ENCODE measurements at regions not wholly inside any gene's neighbourhood (a gene's known extent, or its start where the extent isn't known, plus 50 kb on each side); places are given as distances from the start of the nearest gene placed in this dataset.
"Not testable (repeated sequence)": the region's sequence is repeated elsewhere in the genome, so short reads cannot be mapped to it uniquely, and the experiment has no call there.

DNA sequence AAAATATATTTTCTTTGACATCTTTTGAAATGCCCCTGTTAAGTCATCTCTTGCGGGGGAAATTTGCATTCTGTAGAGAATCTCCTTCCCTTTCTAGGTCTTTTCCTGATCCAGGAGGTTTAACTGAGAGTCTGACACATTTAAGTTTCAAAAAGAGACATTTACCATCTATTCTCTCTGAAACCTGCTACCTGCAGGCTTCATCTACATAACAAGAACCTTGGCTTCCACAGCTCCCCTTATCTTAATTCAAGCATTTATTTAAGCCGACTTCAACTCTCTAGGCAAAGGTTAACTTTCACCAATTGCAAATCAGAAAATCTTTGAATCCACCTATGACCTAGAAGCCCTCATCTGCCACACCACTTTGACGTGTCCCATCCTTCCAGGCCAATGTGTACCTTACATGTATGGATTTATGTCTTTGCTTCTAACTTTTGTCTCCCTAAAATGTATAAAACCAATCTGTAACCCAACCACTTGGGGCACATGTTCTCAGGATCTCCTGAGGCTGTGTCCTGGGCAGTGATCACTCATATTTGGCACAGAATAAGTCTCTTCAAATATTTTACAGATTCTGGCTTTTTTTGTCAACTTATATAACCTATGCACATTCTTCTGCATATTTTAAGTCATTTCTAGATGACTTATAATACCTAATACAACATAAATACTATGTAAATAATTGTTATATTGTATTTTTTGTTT is 666.7 kb downstream of the UTRN start:
- Histone ChIP-seq H3K27me3 (ENCODE audit: control insufficient read depth in 1 of 2, insufficient read depth in 2 of 2, low read length in 2 of 2) (no peaks in the 10 kb centered on the region), H3K9me3 (ENCODE audit: low read length) (no peaks in the 10 kb centered on the region), H3K4me3 (ENCODE audit: low read depth in 1 of 2, low read length in 2 of 2) (no peak overlapping the region), H3K9ac (ENCODE audit: low read length) (no peak overlapping the region), H3K27ac (ENCODE audit: low read depth, low read length) (no peak overlapping the region), H3K36me3 (ENCODE audit: insufficient read depth, low read length) (no peaks in the 10 kb centered on the region), H3K4me1 (ENCODE audit: insufficient read depth, low read length) (peaks cover 5% of the 10 kb centered on the region)

DNA sequence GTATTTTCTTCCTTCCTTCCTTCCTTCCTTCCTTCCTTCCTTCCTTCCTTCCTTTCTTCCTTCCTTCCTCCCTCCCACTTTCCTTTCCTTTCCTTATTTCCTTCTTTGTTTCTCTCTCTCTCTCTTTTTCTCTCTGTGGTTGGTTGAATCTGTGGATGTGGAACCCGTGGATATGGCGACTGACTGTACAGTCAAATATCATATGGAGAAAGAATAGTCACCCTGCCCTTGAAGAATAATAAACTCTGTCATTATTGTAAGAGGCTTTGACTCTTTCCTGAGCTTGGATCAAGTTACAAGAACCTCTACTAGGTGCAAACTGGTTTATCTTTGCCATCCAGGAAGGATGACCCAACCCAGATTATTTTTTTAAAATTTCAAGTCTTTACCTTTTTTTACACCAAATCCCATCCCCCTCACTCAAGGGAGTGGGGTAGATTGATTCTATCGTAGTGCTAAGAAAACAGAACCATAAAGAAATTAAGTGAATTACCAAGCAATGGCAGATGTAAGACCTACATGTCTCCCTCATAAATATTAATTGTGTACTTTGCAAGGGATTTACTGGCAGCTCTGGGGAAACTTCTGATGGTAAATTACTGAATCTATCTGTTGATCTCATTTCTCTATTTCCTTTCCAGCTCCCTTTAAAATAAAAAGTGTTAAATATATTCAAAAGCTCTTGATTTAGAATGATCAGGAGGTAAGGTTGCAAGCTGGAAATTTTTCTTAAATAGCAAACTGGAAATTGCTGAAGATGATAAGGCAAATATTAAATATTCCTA is 667.5 kb downstream of the UTRN start:
- no peaks in the 10 kb centered on the region for H3K9me3 ChIP-seq (ENCODE audit: low read length)
- peaks cover 5% of the 10 kb centered on the region for H3K4me1 ChIP-seq (ENCODE audit: insufficient read depth, low read length)
- H3K4me3 ChIP-seq (ENCODE audit: low read depth in 1 of 2, low read length in 2 of 2) = no peak overlapping the region
- no peak overlapping the region for H3K27ac ChIP-seq (ENCODE audit: low read depth, low read length)
- no peaks in the 10 kb centered on the region for H3K27me3 ChIP-seq (ENCODE audit: control insufficient read depth in 1 of 2, insufficient read depth in 2 of 2, low read length in 2 of 2)
- H3K9ac ChIP-seq (ENCODE audit: low read length) = no peak overlapping the region
- H3K36me3 ChIP-seq (ENCODE audit: insufficient read depth, low read length) = no peaks in the 10 kb centered on the region

DNA sequence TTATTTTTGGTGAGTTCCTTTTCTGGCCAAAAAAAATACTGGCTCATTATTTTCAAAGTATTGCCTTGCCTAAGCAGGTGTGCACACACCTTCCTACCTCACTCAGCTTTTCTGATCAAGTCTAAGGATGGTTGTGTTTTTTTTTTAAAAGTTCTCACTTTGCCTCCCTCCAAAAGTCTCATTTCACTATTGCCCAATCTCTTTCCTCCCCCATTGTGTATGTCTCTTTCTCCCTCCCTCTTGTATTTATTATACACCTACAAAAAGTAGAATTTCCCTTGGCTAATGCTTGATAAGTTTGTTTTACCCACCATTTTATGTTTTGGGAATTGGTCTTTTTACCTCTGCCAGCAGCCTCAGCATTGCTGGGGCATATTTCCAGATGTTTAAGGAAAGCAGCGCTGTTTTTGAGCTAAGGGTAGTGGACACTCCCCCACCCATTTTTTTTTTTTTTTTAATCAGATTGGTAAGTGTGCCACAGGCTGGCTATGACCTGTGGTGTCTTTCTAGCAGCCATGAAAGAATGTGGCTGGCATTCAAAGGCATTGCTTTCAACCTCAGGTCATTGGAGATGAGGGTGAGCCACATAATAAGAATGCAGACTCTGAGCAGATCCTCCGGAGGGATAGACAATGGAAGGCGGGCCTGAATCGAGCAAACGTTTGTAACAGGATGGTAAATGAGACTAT is 668.6 kb downstream of the UTRN start:
- Histone ChIP-seq H3K9me3 (ENCODE audit: low read length) (no peaks in the 10 kb centered on the region), H3K27me3 (ENCODE audit: control insufficient read depth in 1 of 2, insufficient read depth in 2 of 2, low read length in 2 of 2) (no peaks in the 10 kb centered on the region), H3K27ac (ENCODE audit: low read depth, low read length) (no peak overlapping the region), H3K9ac (ENCODE audit: low read length) (no peak overlapping the region), H3K4me3 (ENCODE audit: low read depth in 1 of 2, low read length in 2 of 2) (no peak overlapping the region), H3K4me1 (ENCODE audit: insufficient read depth, low read length) (peaks cover 5% of the 10 kb centered on the region), H3K36me3 (ENCODE audit: insufficient read depth, low read length) (no peaks in the 10 kb centered on the region)

DNA sequence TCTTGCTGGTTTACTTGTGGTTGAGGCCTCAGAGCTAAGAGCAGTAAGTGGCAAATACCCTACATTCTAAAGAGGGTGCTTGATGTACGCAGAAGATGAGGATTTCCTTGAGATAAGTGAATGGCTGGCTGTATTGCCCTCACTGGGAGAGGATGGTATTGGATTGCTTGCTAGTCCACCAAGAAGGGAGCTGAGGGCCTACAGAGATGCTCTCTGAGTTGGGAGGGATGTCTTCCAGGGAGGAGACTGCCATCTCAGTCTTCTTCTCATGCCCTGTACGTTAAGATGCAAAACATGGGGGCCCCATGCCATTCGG is 669.1 kb downstream of the UTRN start:
- Histone ChIP-seq H3K9ac (ENCODE audit: low read length) (no peak overlapping the region), H3K27ac (ENCODE audit: low read depth, low read length) (no peak overlapping the region), H3K27me3 (ENCODE audit: control insufficient read depth in 1 of 2, insufficient read depth in 2 of 2, low read length in 2 of 2) (no peaks in the 10 kb centered on the region), H3K36me3 (ENCODE audit: insufficient read depth, low read length) (no peaks in the 10 kb centered on the region), H3K4me3 (ENCODE audit: low read depth in 1 of 2, low read length in 2 of 2) (no peak overlapping the region), H3K4me1 (ENCODE audit: insufficient read depth, low read length) (peaks cover 5% of the 10 kb centered on the region), H3K9me3 (ENCODE audit: low read length) (no peaks in the 10 kb centered on the region)

DNA sequence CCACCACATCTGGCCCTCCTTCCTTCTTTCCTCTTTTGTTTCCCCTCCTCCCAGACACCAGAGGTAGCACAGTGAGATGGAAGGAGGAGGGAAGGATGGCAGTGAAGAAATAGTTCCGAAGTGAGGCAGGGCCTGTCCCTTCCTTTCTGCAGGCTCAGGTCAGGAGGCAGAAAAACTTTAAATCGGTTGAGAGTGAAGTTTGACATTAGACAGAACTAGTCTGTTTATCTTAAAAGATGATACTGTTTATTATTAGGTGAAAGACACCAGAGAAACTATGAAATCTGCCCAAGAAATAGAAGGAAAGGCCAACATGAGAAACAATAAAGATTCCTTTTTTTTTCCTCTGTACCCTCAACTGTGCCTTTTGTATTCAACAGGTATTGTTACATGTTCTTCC is 670.3 kb downstream of the UTRN start:
- H3K4me3 ChIP-seq (ENCODE audit: low read depth in 1 of 2, low read length in 2 of 2) = no peak overlapping the region
- no peaks in the 10 kb centered on the region for H3K36me3 ChIP-seq (ENCODE audit: insufficient read depth, low read length)
- no peak overlapping the region for H3K9ac ChIP-seq (ENCODE audit: low read length)
- H3K9me3 ChIP-seq (ENCODE audit: low read length) = no peaks in the 10 kb centered on the region
- no peaks in the 10 kb centered on the region for H3K27me3 ChIP-seq (ENCODE audit: control insufficient read depth in 1 of 2, insufficient read depth in 2 of 2, low read length in 2 of 2)
- peaks cover 5% of the 10 kb centered on the region for H3K4me1 ChIP-seq (ENCODE audit: insufficient read depth, low read length)
- no peak overlapping the region for H3K27ac ChIP-seq (ENCODE audit: low read depth, low read length)

GRCh38 chr6:144955859-144956258 is 670.7 kb downstream of the UTRN start:
- Histone ChIP-seq H3K4me1 (ENCODE audit: insufficient read depth, low read length) (peaks cover 5% of the 10 kb centered on the region), H3K36me3 (ENCODE audit: insufficient read depth, low read length) (no peaks in the 10 kb centered on the region), H3K27ac (ENCODE audit: low read depth, low read length) (no peak overlapping the region), H3K9ac (ENCODE audit: low read length) (no peak overlapping the region), H3K4me3 (ENCODE audit: low read depth in 1 of 2, low read length in 2 of 2) (no peak overlapping the region), H3K9me3 (ENCODE audit: low read length) (no peaks in the 10 kb centered on the region), H3K27me3 (ENCODE audit: control insufficient read depth in 1 of 2, insufficient read depth in 2 of 2, low read length in 2 of 2) (no peaks in the 10 kb centered on the region)

DNA sequence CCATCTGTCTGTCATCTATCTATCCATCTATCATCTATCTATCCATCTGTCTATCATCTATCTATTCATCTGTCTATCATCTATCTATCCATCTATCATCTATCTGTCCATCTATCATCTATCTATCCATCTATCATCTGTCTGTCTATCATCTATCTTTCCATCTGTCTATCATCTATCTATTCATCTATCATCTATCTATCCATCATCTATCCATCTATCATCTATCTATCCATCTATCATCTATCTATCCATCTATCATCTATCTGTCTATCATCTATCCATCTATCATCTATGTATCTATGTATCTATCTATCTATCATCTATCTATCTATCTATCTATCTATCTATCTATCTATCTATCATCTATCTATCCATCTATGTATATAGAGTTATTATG is 671.6 kb downstream of the UTRN start:
- H3K4me3 ChIP-seq (ENCODE audit: low read depth in 1 of 2, low read length in 2 of 2); H3K36me3 ChIP-seq (ENCODE audit: insufficient read depth, low read length); H3K4me1 ChIP-seq (ENCODE audit: insufficient read depth, low read length); H3K9me3 ChIP-seq (ENCODE audit: low read length); H3K27ac ChIP-seq (ENCODE audit: low read depth, low read length); H3K27me3 ChIP-seq (ENCODE audit: control insufficient read depth in 1 of 2, insufficient read depth in 2 of 2, low read length in 2 of 2); H3K9ac ChIP-seq (ENCODE audit: low read length): not testable (repeated sequence)

DNA sequence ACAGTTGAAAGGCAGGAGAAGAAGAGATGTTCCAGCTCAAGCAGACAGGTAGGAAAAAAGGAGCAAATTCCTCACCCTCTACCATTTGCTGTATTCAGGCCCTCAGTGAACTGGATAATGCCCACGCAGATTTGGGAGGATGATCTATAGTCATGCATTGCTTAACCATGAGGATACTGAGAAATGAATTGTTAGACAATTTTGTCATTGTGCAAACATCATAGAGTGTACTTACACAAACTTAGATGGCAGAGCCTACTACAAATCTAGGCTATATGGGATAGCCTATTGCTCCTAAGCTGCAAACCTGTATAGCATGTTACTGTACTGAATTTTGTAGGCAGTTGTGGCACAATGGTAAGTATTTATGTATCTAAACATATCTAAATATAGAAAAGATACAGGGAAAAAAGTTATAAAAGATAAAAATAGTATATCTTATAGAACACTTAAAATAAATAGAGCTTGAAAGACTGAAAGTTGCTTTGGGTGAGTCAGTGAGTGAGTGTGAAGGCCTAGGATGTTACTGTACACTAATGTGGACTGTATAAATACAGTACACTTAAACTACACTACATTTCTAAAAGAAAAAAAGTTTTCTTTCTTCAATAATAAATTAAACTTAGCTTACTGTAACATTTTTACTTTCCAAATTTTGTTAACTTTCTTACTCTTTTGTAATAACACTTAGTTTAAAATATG is 672.3 kb downstream of the UTRN start:
- Histone ChIP-seq H3K36me3 (ENCODE audit: insufficient read depth, low read length) (no peaks in the 10 kb centered on the region), H3K27ac (ENCODE audit: low read depth, low read length) (no peak overlapping the region), H3K4me3 (ENCODE audit: low read depth in 1 of 2, low read length in 2 of 2) (no peak overlapping the region), H3K9me3 (ENCODE audit: low read length) (no peaks in the 10 kb centered on the region), H3K27me3 (ENCODE audit: control insufficient read depth in 1 of 2, insufficient read depth in 2 of 2, low read length in 2 of 2) (no peaks in the 10 kb centered on the region), H3K9ac (ENCODE audit: low read length) (no peak overlapping the region), H3K4me1 (ENCODE audit: insufficient read depth, low read length) (peaks cover 5% of the 10 kb centered on the region)

DNA sequence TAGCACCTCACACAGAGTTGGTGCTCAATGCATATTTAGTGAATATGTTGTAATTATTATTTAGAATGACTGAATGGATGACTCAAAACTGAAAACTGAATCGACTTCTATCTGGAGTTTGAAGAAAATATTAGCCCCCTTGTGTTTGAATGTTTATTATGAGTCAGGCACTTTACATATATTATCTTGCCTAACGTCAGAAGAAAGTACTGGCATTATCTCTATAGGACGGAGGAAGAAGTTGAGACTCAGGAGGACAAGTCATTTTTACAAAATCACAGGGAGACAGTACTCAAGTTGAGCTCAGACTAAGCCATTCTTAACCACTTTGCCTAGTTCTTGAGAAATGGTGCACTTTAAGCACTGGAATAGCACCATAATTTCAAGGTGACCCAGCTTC is 684.0 kb downstream of the UTRN start:
- Histone ChIP-seq H3K27me3 (ENCODE audit: control insufficient read depth in 1 of 2, insufficient read depth in 2 of 2, low read length in 2 of 2) (no peaks in the 10 kb centered on the region), H3K4me3 (ENCODE audit: low read depth in 1 of 2, low read length in 2 of 2) (no peak overlapping the region), H3K27ac (ENCODE audit: low read depth, low read length) (no peak overlapping the region), H3K9ac (ENCODE audit: low read length) (no peak overlapping the region), H3K36me3 (ENCODE audit: insufficient read depth, low read length) (no peaks in the 10 kb centered on the region), H3K9me3 (ENCODE audit: low read length) (no peaks in the 10 kb centered on the region), H3K4me1 (ENCODE audit: insufficient read depth, low read length) (no peaks in the 10 kb centered on the region)

DNA sequence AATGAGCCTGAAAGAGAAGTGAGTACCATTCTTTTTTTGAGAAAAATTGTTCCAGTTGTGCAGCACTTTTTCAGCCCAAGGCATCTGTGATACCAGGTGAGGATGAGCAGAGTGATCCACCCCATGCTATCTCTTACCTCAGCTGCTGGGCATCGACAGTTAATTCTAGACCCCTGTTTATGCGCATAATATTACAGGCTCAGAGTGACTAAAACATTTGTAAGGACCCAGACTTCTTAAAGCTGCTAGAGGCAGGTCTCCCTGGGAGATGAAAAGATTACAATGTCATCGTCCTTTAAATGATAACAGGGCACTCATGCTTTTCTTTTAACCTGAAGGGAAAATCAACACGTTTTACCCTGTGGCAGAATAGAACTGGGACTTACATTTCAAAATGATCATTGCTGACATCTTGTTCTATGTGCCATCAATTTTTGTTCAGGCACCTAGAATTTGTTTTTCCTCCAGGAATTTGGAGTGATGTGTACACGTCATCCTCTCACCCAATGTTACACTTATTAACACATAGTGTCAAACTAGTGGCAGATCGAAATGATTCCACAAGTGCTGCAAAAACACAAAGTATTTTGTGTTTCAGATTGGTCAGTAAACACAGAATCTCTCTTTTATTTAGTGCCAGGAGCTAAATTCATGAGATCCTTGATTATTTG is 684.6 kb downstream of the UTRN start:
- Histone ChIP-seq H3K4me1 (ENCODE audit: insufficient read depth, low read length) (no peaks in the 10 kb centered on the region), H3K4me3 (ENCODE audit: low read depth in 1 of 2, low read length in 2 of 2) (no peak overlapping the region), H3K9me3 (ENCODE audit: low read length) (no peaks in the 10 kb centered on the region), H3K27me3 (ENCODE audit: control insufficient read depth in 1 of 2, insufficient read depth in 2 of 2, low read length in 2 of 2) (no peaks in the 10 kb centered on the region), H3K9ac (ENCODE audit: low read length) (no peak overlapping the region), H3K27ac (ENCODE audit: low read depth, low read length) (no peak overlapping the region), H3K36me3 (ENCODE audit: insufficient read depth, low read length) (no peaks in the 10 kb centered on the region)

DNA sequence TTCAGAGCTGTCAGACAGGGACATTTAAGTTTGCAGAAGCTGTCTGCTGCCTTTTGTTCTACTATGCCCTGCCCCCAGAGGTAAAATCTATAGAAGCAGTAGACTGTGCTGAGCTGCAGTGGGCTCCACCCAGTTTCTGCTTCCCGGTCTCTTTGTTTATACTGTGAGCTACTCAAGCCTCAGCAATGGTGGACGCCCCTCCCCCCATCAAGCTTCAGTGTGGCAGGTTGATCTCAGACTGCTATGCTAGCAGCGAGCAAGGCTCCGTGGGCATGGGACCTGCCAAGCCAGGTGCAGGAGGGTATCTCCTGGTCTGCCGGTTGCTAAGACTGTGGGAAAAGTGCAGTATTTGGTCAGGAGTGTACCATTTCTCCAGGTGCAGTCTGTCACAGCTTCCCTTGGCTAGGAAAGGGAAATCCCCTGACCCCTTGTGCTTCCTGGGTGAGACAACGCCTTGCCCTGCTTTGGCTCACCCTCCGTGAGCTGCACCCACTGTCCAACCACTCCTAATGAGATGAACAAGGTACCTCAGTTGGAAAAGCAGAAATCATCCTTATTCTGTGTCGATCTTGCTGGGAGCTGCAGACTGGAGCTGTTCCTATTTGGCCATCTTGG is 692.2 kb downstream of the UTRN start:
- H3K4me3 ChIP-seq (ENCODE audit: low read depth in 1 of 2, low read length in 2 of 2); H3K9me3 ChIP-seq (ENCODE audit: low read length); H3K27ac ChIP-seq (ENCODE audit: low read depth, low read length); H3K4me1 ChIP-seq (ENCODE audit: insufficient read depth, low read length); H3K27me3 ChIP-seq (ENCODE audit: control insufficient read depth in 1 of 2, insufficient read depth in 2 of 2, low read length in 2 of 2); H3K9ac ChIP-seq (ENCODE audit: low read length); H3K36me3 ChIP-seq (ENCODE audit: insufficient read depth, low read length): not testable (repeated sequence)
